ENCODE measurements at regions not wholly inside any gene's neighbourhood (a gene's known extent, or its start where the extent isn't known, plus 50 kb on each side); places are given as distances from the start of the nearest gene placed in this dataset.

- no peak for TF ChIP-seq EZH2 (IDR thresholded peaks at IDR 0.05; ENCODE audit: borderline replicate concordance, low read depth, low read length, severe bottlenecking)
- no peak for TF ChIP-seq CTCF (IDR thresholded peaks at IDR 0.05; ENCODE audit: borderline replicate concordance, extremely low read depth, low read length, poor library complexity, severe bottlenecking)
These were observed 942.9 kb downstream of the CDH18 start for GRCh38 chr5:19044931-19045695.

Measured in DND-41 (cell line).